GM23338 (cell line): ENCODE measurements at regions not wholly inside any gene's neighbourhood (a gene's known extent, or its start where the extent isn't known, plus 50 kb on each side); places are given as distances from the start of the nearest gene placed in this dataset.

ENCODE experiments used
- ATAC-seq: fragments of 200-7000 bp; cut with Tn5 transposase; 3 replicates; pipeline ENCODE4 v1.9.1; 2020
- DNase-seq: peaks from one replicate; pipeline ENCODE4 v3.0.0-alpha.2; 2015; ENCODE audit warnings: low spot score
- H2AFZ ChIP-seq: fragments of 200-600 bp; sonication (generic); 2 replicates; pipeline ENCODE4 v1.8.0; 2016; ENCODE audit warnings: antibody characterized with exemption, mild to moderate bottlenecking, moderate library complexity
- H3F3A ChIP-seq: fragments of 200-600 bp; sonication (generic); replicated peaks from 2 replicates; pipeline ENCODE4 v1.8.0; 2017; ENCODE audit warnings: antibody characterized with exemption, mixed run types, low read depth
- H3K27ac ChIP-seq: fragments of 200-600 bp; sonication (generic); 2 replicates; pipeline ENCODE4 v1.6.1; 2016; ENCODE audit warnings: low read depth
- H3K27me3 ChIP-seq: fragments of 200-600 bp; sonication (generic); 2 replicates; pipeline ENCODE4 v1.8.0; 2016; ENCODE audit warnings: mild to moderate bottlenecking, mixed run types, moderate library complexity; ENCODE audit not compliant: insufficient read depth
- H3K36me3 ChIP-seq: fragments of 200-600 bp; sonication (generic); 2 replicates; pipeline ENCODE4 v1.8.0; 2016; ENCODE audit warnings: mild to moderate bottlenecking; ENCODE audit not compliant: insufficient read depth
- H3K4me1 ChIP-seq: fragments of 200-600 bp; sonication (generic); 2 replicates; pipeline ENCODE4 v1.8.0; 2016; ENCODE audit warnings: mild to moderate bottlenecking, moderate library complexity; ENCODE audit not compliant: insufficient read depth
- H3K4me2 ChIP-seq: fragments of 200-600 bp; sonication (generic); 2 replicates; pipeline ENCODE4 v1.7.1; 2017; ENCODE audit warnings: mixed run types
- H3K4me3 ChIP-seq: fragments of 200-600 bp; sonication (generic); 2 replicates; pipeline ENCODE4 v1.6.1; 2016; ENCODE audit warnings: mixed run types
- H3K79me2 ChIP-seq: fragments of 200-600 bp; sonication (generic); replicated peaks from 2 replicates; pipeline ENCODE4 v1.8.0; 2017; ENCODE audit warnings: mild to moderate bottlenecking; ENCODE audit not compliant: insufficient read depth
- H3K9me2 ChIP-seq: fragments of 200-600 bp; sonication (generic); 2 replicates; pipeline ENCODE4 v1.8.0; 2017; ENCODE audit not compliant: insufficient read depth
- H4K20me1 ChIP-seq: fragments of 200-600 bp; sonication (generic); replicated peaks from 2 replicates; pipeline ENCODE4 v1.8.0; 2017; ENCODE audit warnings: mild to moderate bottlenecking; ENCODE audit not compliant: insufficient read depth
- H3K27ac Mint-ChIP-seq: 2 replicates; pipeline ENCODE4 v1.8.0; 2020; ENCODE audit warnings: inconsistent platforms, mild to moderate bottlenecking, moderate library complexity, mixed read lengths
- H3K27me3 Mint-ChIP-seq: 3 replicates; pipeline ENCODE4 v1.8.0; 2022; ENCODE audit warnings: low read depth, mild to moderate bottlenecking, moderate library complexity, mixed read lengths, inconsistent platforms; ENCODE audit not compliant: insufficient read depth, poor library complexity
- H3K36me3 Mint-ChIP-seq: 3 replicates; pipeline ENCODE4 v1.8.0; 2021; ENCODE audit warnings: low read depth, mild to moderate bottlenecking, inconsistent platforms, moderate library complexity, mixed read lengths
- H3K4me1 Mint-ChIP-seq: 3 replicates; pipeline ENCODE4 v1.8.0; 2020; ENCODE audit warnings: mild to moderate bottlenecking, inconsistent platforms, mixed read lengths
- H3K4me3 Mint-ChIP-seq: 3 replicates; pipeline ENCODE4 v1.8.0; 2021; ENCODE audit warnings: moderate library complexity, mild to moderate bottlenecking, inconsistent platforms, mixed read lengths
- H3K9me3 Mint-ChIP-seq: 3 replicates; pipeline ENCODE4 v1.8.0; 2020; ENCODE audit warnings: moderate library complexity, mild to moderate bottlenecking, inconsistent platforms, mixed read lengths
- CREB1 ChIP-seq: fragments of 250-450 bp; sonication (Bioruptor Pico); IDR thresholded peaks from 2 replicates; pipeline ENCODE4 v1.5.0; 2020; ENCODE audit warnings: low read depth, mild to moderate bottlenecking, moderate library complexity
- EZH2 ChIP-seq: fragments of 200-600 bp; sonication (generic); IDR thresholded peaks from one replicate; pipeline ENCODE4 v1.8.0; 2017; ENCODE audit warnings: antibody characterized with exemption, mild to moderate bottlenecking, low read depth; ENCODE audit not compliant: unreplicated experiment
- EZH2phosphoT487 ChIP-seq: fragments of 200-600 bp; sonication (generic); IDR thresholded peaks from one replicate; pipeline ENCODE4 v1.8.1; 2018; ENCODE audit warnings: antibody characterized with exemption; ENCODE audit not compliant: unreplicated experiment
- JUNB ChIP-seq: IDR thresholded peaks from one replicate; pipeline ENCODE4 v1.6.1; 2016; ENCODE audit warnings: antibody characterized with exemption; ENCODE audit not compliant: unreplicated experiment
- NANOG ChIP-seq: IDR thresholded peaks from 2 replicates; pipeline ENCODE4 v1.6.1; 2016; ENCODE audit warnings: antibody characterized with exemption, borderline replicate concordance
- POLR2AphosphoS5 ChIP-seq: IDR thresholded peaks from 2 replicates; pipeline ENCODE4 v1.6.1; 2016; ENCODE audit warnings: antibody characterized with exemption, low read depth
- STAT1 ChIP-seq: IDR thresholded peaks from one replicate; pipeline ENCODE4 v1.6.1; 2016; ENCODE audit warnings: antibody characterized with exemption; ENCODE audit not compliant: unreplicated experiment
- ZNF114 ChIP-seq: fragments of 250-450 bp; sonication (Bioruptor Pico); IDR thresholded peaks from 2 replicates; pipeline ENCODE4 v1.5.0; 2020; ENCODE audit warnings: mild to moderate bottlenecking, moderate library complexity
- ZNF331 ChIP-seq: fragments of 250-450 bp; sonication (Bioruptor Pico); IDR thresholded peaks from 2 replicates; pipeline ENCODE4 v1.5.0; 2020; ENCODE audit warnings: low read depth, mild to moderate bottlenecking, moderate library complexity
- TF ChIP-seq, protein P1 (sequence below), 2 experiments: fragments of 200-600 bp in 1 of 2; sonication (generic) in 1 of 2; conservative IDR thresholded peaks; 2 replicates each; pipeline versions ENCODE4 v1.5.1 to v1.6.1; 2016 to 2017; ENCODE audit warnings: antibody characterized with exemption in 2 of 2, low read depth in 2 of 2, mild to moderate bottlenecking in 2 of 2, moderate library complexity in 1 of 2
- TF ChIP-seq, protein P2 (sequence below): IDR thresholded peaks from one replicate; pipeline ENCODE4 v1.6.1; 2018; ENCODE audit warnings: antibody characterized with exemption; ENCODE audit not compliant: unreplicated experiment
- TF ChIP-seq, protein P3 (sequence below): fragments of 250-450 bp; sonication (Bioruptor Pico); IDR thresholded peaks from 2 replicates; pipeline ENCODE4 v1.5.0; 2020; ENCODE audit warnings: mild to moderate bottlenecking, moderate library complexity

DNA sequence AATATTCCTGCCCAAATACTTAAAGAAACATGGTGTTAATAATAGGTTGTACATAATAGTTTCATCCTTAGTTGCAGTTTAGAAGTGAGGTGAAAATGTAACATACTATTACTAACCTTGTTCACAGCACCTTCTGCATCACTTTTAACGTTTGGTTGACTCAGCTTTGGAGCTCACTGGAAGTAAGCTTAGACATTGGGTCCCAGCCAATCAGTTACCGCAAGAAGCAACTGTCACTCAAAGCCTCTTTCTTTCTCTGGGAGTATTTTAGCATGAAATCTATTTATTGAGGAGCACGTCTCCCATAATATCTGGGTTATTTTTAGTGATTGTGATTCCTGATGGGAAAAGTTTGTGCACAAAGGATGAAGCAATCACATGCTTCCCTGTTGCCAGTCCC is 472.6 kb downstream of the SNAPC1 start:
- Mint-ChIP-seq H3K4me3 (no peak overlapping the region), H3K4me1 (no peaks in the 10 kb centered on the region), H3K27ac (no peak overlapping the region), H3K27me3 (no peaks in the 10 kb centered on the region), H3K9me3 (peaks cover 36% of the 10 kb centered on the region), H3K36me3 (peaks cover 26% of the 10 kb centered on the region)
- no peaks in the 10 kb centered on the region for H4K20me1 ChIP-seq
- H3K27me3 ChIP-seq, result no peaks in the 10 kb centered on the region
- H3K4me3 ChIP-seq, result no peak overlapping the region
- no peaks in the 10 kb centered on the region for H3K36me3 ChIP-seq
- no peak overlapping the region for H3K27ac ChIP-seq
- no peak for ATAC-seq
- no peak overlapping the region for H3K4me2 ChIP-seq
- H3K9me2 ChIP-seq, result no peaks in the 10 kb centered on the region
- no peak for TF ChIP-seq POLR2AphosphoS5
- H3K4me1 ChIP-seq, result no peaks in the 10 kb centered on the region
- H3K79me2 ChIP-seq, result no peaks in the 10 kb centered on the region
- H2AFZ ChIP-seq, result no peak overlapping the region
- no peak for DNase-seq
- H3F3A ChIP-seq, result no peaks in the 10 kb centered on the region

DNA sequence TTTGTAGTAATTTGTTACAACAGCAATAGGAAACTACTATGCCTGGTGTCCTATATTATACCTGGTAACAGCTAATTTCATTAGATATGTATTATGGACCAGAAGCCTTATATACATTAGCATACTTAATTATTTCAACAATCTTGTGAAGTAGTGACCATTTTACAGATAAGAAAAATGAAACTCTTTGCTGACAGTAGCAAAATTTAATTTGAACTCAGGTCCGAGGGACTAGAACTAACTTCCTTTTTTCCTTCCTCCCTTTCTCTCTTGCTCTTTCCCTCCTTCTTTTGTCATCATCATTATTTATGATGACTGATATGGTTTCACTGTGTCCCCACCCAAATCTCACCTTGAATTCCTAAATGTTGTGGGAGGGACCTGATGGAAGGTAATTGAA is 482.0 kb downstream of the SNAPC1 start:
- H3K4me1 Mint-ChIP-seq, result peaks cover 6% of the 10 kb centered on the region
- TF ChIP-seq STAT1 (no peak), ZNF331 (CRISPR knock-in tag) (no peak), CREB1 (no peak), ZNF114 (CRISPR knock-in tag) (no peak), NANOG (no peak), EZH2 (no peak), JUNB (no peak), POLR2AphosphoS5 (no peak), EZH2phosphoT487 (no peak)
- TF ChIP-seq, protein P1, sequence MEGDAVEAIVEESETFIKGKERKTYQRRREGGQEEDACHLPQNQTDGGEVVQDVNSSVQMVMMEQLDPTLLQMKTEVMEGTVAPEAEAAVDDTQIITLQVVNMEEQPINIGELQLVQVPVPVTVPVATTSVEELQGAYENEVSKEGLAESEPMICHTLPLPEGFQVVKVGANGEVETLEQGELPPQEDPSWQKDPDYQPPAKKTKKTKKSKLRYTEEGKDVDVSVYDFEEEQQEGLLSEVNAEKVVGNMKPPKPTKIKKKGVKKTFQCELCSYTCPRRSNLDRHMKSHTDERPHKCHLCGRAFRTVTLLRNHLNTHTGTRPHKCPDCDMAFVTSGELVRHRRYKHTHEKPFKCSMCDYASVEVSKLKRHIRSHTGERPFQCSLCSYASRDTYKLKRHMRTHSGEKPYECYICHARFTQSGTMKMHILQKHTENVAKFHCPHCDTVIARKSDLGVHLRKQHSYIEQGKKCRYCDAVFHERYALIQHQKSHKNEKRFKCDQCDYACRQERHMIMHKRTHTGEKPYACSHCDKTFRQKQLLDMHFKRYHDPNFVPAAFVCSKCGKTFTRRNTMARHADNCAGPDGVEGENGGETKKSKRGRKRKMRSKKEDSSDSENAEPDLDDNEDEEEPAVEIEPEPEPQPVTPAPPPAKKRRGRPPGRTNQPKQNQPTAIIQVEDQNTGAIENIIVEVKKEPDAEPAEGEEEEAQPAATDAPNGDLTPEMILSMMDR (conservative IDR thresholded peaks at IDR 0.05; ENCODE audit: low read depth in 2 of 2), result no peak
- TF ChIP-seq, protein P2, sequence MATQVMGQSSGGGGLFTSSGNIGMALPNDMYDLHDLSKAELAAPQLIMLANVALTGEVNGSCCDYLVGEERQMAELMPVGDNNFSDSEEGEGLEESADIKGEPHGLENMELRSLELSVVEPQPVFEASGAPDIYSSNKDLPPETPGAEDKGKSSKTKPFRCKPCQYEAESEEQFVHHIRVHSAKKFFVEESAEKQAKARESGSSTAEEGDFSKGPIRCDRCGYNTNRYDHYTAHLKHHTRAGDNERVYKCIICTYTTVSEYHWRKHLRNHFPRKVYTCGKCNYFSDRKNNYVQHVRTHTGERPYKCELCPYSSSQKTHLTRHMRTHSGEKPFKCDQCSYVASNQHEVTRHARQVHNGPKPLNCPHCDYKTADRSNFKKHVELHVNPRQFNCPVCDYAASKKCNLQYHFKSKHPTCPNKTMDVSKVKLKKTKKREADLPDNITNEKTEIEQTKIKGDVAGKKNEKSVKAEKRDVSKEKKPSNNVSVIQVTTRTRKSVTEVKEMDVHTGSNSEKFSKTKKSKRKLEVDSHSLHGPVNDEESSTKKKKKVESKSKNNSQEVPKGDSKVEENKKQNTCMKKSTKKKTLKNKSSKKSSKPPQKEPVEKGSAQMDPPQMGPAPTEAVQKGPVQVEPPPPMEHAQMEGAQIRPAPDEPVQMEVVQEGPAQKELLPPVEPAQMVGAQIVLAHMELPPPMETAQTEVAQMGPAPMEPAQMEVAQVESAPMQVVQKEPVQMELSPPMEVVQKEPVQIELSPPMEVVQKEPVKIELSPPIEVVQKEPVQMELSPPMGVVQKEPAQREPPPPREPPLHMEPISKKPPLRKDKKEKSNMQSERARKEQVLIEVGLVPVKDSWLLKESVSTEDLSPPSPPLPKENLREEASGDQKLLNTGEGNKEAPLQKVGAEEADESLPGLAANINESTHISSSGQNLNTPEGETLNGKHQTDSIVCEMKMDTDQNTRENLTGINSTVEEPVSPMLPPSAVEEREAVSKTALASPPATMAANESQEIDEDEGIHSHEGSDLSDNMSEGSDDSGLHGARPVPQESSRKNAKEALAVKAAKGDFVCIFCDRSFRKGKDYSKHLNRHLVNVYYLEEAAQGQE, result no peak
- TF ChIP-seq, protein P3, sequence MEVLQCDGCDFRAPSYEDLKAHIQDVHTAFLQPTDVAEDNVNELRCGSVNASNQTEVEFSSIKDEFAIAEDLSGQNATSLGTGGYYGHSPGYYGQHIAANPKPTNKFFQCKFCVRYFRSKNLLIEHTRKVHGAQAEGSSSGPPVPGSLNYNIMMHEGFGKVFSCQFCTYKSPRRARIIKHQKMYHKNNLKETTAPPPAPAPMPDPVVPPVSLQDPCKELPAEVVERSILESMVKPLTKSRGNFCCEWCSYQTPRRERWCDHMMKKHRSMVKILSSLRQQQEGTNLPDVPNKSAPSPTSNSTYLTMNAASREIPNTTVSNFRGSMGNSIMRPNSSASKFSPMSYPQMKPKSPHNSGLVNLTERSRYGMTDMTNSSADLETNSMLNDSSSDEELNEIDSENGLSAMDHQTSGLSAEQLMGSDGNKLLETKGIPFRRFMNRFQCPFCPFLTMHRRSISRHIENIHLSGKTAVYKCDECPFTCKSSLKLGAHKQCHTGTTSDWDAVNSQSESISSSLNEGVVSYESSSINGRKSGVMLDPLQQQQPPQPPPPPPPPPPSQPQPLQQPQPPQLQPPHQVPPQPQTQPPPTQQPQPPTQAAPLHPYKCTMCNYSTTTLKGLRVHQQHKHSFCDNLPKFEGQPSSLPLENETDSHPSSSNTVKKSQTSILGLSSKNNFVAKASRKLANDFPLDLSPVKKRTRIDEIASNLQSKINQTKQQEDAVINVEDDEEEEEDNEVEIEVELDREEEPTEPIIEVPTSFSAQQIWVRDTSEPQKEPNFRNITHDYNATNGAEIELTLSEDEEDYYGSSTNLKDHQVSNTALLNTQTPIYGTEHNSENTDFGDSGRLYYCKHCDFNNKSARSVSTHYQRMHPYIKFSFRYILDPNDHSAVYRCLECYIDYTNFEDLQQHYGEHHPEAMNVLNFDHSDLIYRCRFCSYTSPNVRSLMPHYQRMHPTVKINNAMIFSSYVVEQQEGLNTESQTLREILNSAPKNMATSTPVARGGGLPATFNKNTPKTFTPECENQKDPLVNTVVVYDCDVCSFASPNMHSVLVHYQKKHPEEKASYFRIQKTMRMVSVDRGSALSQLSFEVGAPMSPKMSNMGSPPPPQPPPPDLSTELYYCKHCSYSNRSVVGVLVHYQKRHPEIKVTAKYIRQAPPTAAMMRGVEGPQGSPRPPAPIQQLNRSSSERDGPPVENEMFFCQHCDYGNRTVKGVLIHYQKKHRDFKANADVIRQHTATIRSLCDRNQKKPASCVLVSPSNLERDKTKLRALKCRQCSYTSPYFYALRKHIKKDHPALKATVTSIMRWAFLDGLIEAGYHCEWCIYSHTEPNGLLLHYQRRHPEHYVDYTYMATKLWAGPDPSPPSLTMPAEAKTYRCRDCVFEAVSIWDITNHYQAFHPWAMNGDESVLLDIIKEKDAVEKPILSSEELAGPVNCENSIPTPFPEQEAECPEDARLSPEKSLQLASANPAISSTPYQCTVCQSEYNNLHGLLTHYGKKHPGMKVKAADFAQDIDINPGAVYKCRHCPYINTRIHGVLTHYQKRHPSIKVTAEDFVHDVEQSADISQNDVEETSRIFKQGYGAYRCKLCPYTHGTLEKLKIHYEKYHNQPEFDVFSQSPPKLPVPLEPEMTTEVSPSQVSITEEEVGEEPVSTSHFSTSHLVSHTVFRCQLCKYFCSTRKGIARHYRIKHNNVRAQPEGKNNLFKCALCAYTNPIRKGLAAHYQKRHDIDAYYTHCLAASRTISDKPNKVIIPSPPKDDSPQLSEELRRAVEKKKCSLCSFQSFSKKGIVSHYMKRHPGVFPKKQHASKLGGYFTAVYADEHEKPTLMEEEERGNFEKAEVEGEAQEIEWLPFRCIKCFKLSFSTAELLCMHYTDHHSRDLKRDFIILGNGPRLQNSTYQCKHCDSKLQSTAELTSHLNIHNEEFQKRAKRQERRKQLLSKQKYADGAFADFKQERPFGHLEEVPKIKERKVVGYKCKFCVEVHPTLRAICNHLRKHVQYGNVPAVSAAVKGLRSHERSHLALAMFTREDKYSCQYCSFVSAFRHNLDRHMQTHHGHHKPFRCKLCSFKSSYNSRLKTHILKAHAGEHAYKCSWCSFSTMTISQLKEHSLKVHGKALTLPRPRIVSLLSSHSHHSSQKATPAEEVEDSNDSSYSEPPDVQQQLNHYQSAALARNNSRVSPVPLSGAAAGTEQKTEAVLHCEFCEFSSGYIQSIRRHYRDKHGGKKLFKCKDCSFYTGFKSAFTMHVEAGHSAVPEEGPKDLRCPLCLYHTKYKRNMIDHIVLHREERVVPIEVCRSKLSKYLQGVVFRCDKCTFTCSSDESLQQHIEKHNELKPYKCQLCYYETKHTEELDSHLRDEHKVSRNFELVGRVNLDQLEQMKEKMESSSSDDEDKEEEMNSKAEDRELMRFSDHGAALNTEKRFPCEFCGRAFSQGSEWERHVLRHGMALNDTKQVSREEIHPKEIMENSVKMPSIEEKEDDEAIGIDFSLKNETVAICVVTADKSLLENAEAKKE, result no peak

More for the DNA sequence above, 482.0 kb downstream of the SNAPC1 start:
- Histone ChIP-seq H3K27me3 (no peaks in the 10 kb centered on the region), H4K20me1 (no peaks in the 10 kb centered on the region), H3K36me3 (no peaks in the 10 kb centered on the region), H3K79me2 (no peaks in the 10 kb centered on the region), H3K9me2 (peaks cover 15% of the 10 kb centered on the region; the same call in 1 of the 2 replicates), H3K27ac (no peak overlapping the region), H3K4me2 (no peak overlapping the region), H3K4me3 (no peak overlapping the region), H3K4me1 (peaks cover 3% of the 10 kb centered on the region; the same call in 1 of the 2 replicates), H2AFZ (no peak overlapping the region), H3F3A (no peaks in the 10 kb centered on the region)
- peaks cover 14% of the 10 kb centered on the region for H3K9me3 Mint-ChIP-seq
- H3K36me3 Mint-ChIP-seq, result peaks cover 5% of the 10 kb centered on the region; the same call in 2 of the 3 replicates
- no peak for DNase-seq
- H3K27ac Mint-ChIP-seq, result no peak overlapping the region
- peaks cover 2% of the 10 kb centered on the region for H3K27me3 Mint-ChIP-seq
- H3K4me3 Mint-ChIP-seq, result no peak overlapping the region
- no peak for ATAC-seq
